SK-N-MC (cell line): ENCODE measurements at regions not wholly inside any gene's neighbourhood (a gene's known extent, or its start where the extent isn't known, plus 50 kb on each side); places are given as distances from the start of the nearest gene placed in this dataset.

Experiments
- DNase-seq: peaks from one replicate; pipeline ENCODE4 v3.0.0-alpha.2; 2011; ENCODE audit warnings: low read depth, low spot score
- H3K27ac ChIP-seq: fragments of 200-600 bp; sonication (generic); 2 replicates; pipeline ENCODE4 v1.5.1; 2016; ENCODE audit warnings: mixed run types
- H3K36me3 ChIP-seq: fragments of 200-600 bp; sonication (generic); 2 replicates; pipeline ENCODE4 v1.6.1; 2017; ENCODE audit warnings: antibody characterized with exemption, low read length, mixed read lengths; ENCODE audit not compliant: insufficient read depth
- H3K4me3 ChIP-seq: fragments of 200-600 bp; sonication (generic); 2 replicates; pipeline ENCODE4 v1.5.1; 2016
- H3K9ac ChIP-seq: fragments of 200-600 bp; sonication (generic); 2 replicates; pipeline ENCODE4 v1.8.0; 2017; ENCODE audit warnings: mixed run types, mixed read lengths; ENCODE audit not compliant: insufficient read length
- H3K9me3 ChIP-seq: fragments of 200-600 bp; sonication (generic); 2 replicates; pipeline ENCODE4 v1.6.1; 2017; ENCODE audit warnings: low read depth, mild to moderate bottlenecking, antibody characterized with exemption, low read length, moderate library complexity, mixed read lengths
- EZH2 ChIP-seq: fragments of 200-600 bp; sonication (generic); IDR thresholded peaks from one replicate; pipeline ENCODE4 v1.6.1; 2017; ENCODE audit warnings: antibody characterized with exemption
- FOXP2 ChIP-seq: optimal IDR thresholded peaks from 2 replicates; pipeline ENCODE3; 2011; ENCODE audit warnings: mild to moderate bottlenecking, moderate library complexity; ENCODE audit not compliant: insufficient read depth; ENCODE audit errors: extremely low read length, control extremely low read depth
- POLR2AphosphoS5 ChIP-seq: IDR thresholded peaks from 2 replicates; pipeline ENCODE4 v1.6.1; 2012; ENCODE audit warnings: mild to moderate bottlenecking, low read depth, low read length, borderline replicate concordance

GRCh38 chr19:29439688-29440550 is 85.9 kb upstream of the VSTM2B start:
- no peak overlapping the region for H3K4me3 ChIP-seq
- DNase-seq: no peak
- no peak overlapping the region for H3K27ac ChIP-seq
- H3K9me3 ChIP-seq: no peaks in the 10 kb centered on the region
- no peak overlapping the region for H3K9ac ChIP-seq
- no peaks in the 10 kb centered on the region for H3K36me3 ChIP-seq
- TF ChIP-seq EZH2 (no peak), POLR2AphosphoS5 (no peak), FOXP2 (no peak)

DNA sequence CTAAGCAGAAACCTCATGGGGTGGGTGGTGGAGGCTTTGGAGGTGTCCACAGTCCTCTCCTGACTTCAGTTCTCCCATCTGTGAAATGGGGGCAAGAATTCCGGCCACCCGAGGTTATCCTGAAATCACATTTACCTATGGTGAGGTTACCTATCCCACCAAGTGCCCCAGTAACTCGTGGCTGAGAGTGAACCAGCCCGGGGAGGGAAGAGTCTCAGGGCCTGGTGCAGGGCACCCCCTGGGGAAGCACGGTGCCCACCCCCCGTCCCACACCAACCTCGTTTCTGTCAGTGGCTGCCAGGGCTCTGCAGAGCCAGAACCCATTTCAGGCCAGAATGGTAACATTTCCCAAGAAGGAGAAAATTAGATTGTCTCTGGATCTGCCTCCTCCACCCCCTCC is 83.7 kb upstream of the VSTM2B start:
- H3K36me3 ChIP-seq: no peaks in the 10 kb centered on the region
- no peak overlapping the region for H3K9ac ChIP-seq
- TF ChIP-seq FOXP2 (no peak), POLR2AphosphoS5 (no peak), EZH2 (no peak)
- no peaks in the 10 kb centered on the region for H3K9me3 ChIP-seq
- no peak for DNase-seq
- no peak overlapping the region for H3K4me3 ChIP-seq
- H3K27ac ChIP-seq: no peak overlapping the region

DNA sequence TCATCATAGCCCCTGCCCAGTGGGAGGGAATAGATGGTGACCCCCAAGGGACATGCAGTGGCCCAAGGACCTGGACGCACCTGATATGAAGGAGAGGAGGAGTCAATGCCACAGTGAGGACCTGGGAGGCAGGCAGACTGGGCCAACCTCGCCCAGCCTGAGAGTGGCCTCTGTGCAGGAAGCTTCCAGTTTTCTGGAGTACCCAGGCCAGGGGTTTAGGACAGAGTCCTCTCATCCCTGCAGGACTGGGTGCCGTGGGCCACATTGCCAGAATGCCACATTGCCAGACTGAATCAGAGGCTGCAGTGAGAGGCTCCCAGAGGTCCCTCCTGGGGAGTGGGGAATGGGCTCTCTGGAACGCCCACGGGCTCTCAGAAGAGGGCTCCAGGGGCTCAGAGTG is 82.9 kb upstream of the VSTM2B start:
- H3K36me3 ChIP-seq: no peaks in the 10 kb centered on the region
- no peaks in the 10 kb centered on the region for H3K9me3 ChIP-seq
- H3K9ac ChIP-seq: no peak overlapping the region
- no peak for DNase-seq
- H3K27ac ChIP-seq: no peak overlapping the region
- no peak overlapping the region for H3K4me3 ChIP-seq
- TF ChIP-seq EZH2 (no peak), POLR2AphosphoS5 (no peak), FOXP2 (no peak)

- H3K36me3 ChIP-seq: no peaks in the 10 kb centered on the region
- H3K9me3 ChIP-seq: no peaks in the 10 kb centered on the region
- DNase-seq: no peak
- no peak overlapping the region for H3K4me3 ChIP-seq
- H3K9ac ChIP-seq: no peak overlapping the region
- no peak for TF ChIP-seq FOXP2
- TF ChIP-seq POLR2AphosphoS5: no peak
- no peak overlapping the region for H3K27ac ChIP-seq
Observed at GRCh38 chr19:29445246-29445645, 80.5 kb upstream of the VSTM2B start.

DNA sequence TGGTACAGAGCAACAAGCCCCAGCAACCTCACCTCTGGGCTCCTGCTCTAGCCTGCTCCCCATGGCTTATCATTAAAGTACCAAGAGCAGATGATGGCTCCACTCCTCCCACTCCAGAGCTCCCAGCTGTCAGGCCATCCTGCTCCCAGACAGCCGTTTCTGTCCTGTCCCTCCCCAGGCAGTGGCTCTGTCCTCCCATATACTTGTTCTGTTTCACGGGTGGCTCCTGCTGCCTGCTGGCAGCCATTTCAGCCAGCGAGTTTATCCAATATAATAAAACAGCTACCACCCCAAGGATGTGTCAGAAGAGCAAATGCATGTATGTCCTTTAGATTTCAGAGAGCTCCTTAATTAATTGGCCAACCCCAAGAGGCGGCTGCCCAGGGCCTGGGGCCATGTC is 79.4 kb upstream of the VSTM2B start:
- Histone ChIP-seq H3K27ac (no peak overlapping the region), H3K4me3 (no peak overlapping the region), H3K9ac (no peak overlapping the region), H3K36me3 (no peaks in the 10 kb centered on the region), H3K9me3 (no peaks in the 10 kb centered on the region)
- TF ChIP-seq POLR2AphosphoS5 (no peak), FOXP2 (no peak), EZH2 (no peak)
- DNase-seq: no peak

GRCh38 chr19:29448046-29448445 is 77.7 kb upstream of the VSTM2B start:
- Histone ChIP-seq H3K27ac (no peak overlapping the region), H3K36me3 (no peaks in the 10 kb centered on the region), H3K9me3 (no peaks in the 10 kb centered on the region), H3K4me3 (no peak overlapping the region), H3K9ac (no peak overlapping the region)
- TF ChIP-seq FOXP2: no peak
- no peak for TF ChIP-seq EZH2
- TF ChIP-seq POLR2AphosphoS5: no peak
- DNase-seq: no peak

- Histone ChIP-seq H3K27ac (no peak overlapping the region), H3K9me3 (no peaks in the 10 kb centered on the region), H3K36me3 (no peaks in the 10 kb centered on the region), H3K9ac (no peak overlapping the region), H3K4me3 (no peak overlapping the region)
- DNase-seq: no peak
- no peak for TF ChIP-seq EZH2
- no peak for TF ChIP-seq POLR2AphosphoS5
- no peak for TF ChIP-seq FOXP2
Observed at GRCh38 chr19:29449371-29449770, 76.4 kb upstream of the VSTM2B start.

- Histone ChIP-seq H3K9ac (no peak overlapping the region), H3K27ac (no peak overlapping the region), H3K36me3 (no peaks in the 10 kb centered on the region), H3K9me3 (no peaks in the 10 kb centered on the region), H3K4me3 (no peak overlapping the region)
- no peak for TF ChIP-seq FOXP2
- no peak for TF ChIP-seq POLR2AphosphoS5
- no peak for TF ChIP-seq EZH2
- DNase-seq: no peak
Observed at GRCh38 chr19:29450306-29450705, 75.5 kb upstream of the VSTM2B start.

DNA sequence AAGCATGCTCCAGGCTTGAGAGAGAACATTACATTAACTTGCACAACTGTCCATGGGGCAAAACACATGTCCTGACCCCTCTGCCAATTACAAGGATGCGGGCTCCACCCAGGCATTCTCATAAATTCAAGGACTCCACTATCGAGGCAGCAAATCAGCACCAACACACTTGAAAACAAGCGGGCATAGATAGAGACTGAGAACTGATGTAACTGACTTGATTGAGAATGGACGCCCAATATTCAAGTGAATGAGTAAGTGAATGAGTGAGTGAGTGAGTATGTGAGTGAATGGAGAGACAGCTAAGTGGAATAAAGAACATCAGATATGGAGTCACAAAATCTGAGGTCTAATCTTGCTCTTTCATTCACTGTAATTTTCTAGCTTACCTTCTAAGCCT is 75.0 kb upstream of the VSTM2B start:
- H3K9me3 ChIP-seq: no peaks in the 10 kb centered on the region
- H3K27ac ChIP-seq: no peak overlapping the region
- TF ChIP-seq FOXP2 (no peak), EZH2 (no peak), POLR2AphosphoS5 (no peak)
- no peak for DNase-seq
- no peak overlapping the region for H3K9ac ChIP-seq
- H3K4me3 ChIP-seq: no peak overlapping the region
- H3K36me3 ChIP-seq: no peaks in the 10 kb centered on the region
